OCI-LY3 (cell line): ENCODE measurements at regions not wholly inside any gene's neighbourhood (a gene's known extent, or its start where the extent isn't known, plus 50 kb on each side); places are given as distances from the start of the nearest gene placed in this dataset.

ENCODE experiments used
- EZH2phosphoT487 ChIP-seq: fragments of 200-600 bp; shearing (Covaris generic); IDR thresholded peaks from 2 replicates; pipeline ENCODE4 v1.6.1; 2018; ENCODE audit warnings: antibody characterized with exemption, mixed run types, low read depth
- TF ChIP-seq, protein P1 (sequence below): fragments of 200-600, 300-600 bp; sonication (generic); IDR thresholded peaks from 2 replicates; pipeline ENCODE4 v1.5.1; 2014; ENCODE audit warnings: antibody characterized with exemption, low read length, low read depth

DNA sequence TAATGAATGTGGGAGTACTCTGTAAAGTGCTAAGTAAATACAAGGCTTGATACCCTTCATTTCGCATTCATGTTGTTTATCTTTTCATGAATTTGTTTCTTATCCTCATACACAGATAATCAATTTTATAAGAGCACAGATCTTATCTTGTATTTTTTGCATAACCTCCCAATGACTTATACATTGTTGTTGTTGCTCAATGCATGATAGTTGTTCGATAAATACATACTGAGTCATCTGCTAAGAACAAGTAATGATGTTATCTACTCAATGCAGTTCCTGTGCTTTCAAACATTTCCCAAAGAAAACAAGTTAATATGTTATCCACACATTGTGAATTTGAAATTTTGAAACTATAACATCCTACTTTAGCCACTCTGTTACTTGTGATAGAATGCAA is 60.7 kb downstream of the TAF11L14 start:
- TF ChIP-seq, protein P1, sequence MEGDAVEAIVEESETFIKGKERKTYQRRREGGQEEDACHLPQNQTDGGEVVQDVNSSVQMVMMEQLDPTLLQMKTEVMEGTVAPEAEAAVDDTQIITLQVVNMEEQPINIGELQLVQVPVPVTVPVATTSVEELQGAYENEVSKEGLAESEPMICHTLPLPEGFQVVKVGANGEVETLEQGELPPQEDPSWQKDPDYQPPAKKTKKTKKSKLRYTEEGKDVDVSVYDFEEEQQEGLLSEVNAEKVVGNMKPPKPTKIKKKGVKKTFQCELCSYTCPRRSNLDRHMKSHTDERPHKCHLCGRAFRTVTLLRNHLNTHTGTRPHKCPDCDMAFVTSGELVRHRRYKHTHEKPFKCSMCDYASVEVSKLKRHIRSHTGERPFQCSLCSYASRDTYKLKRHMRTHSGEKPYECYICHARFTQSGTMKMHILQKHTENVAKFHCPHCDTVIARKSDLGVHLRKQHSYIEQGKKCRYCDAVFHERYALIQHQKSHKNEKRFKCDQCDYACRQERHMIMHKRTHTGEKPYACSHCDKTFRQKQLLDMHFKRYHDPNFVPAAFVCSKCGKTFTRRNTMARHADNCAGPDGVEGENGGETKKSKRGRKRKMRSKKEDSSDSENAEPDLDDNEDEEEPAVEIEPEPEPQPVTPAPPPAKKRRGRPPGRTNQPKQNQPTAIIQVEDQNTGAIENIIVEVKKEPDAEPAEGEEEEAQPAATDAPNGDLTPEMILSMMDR, result no peak
- no peak for TF ChIP-seq EZH2phosphoT487
